EL (cell line): ENCODE measurements at regions not wholly inside any gene's neighbourhood (a gene's known extent, or its start where the extent isn't known, plus 50 kb on each side); places are given as distances from the start of the nearest gene placed in this dataset.
"Not testable (repeated sequence)": the region's sequence is repeated elsewhere in the genome, so short reads cannot be mapped to it uniquely, and the experiment has no call there.

ENCODE experiments used
- DNase-seq: peaks from one replicate; pipeline ENCODE4 v3.0.0-alpha.2; 2016

- DNase-seq: not testable (repeated sequence)
Measured at GRCh38 chr1:120941066-120941465, 51.5 kb downstream of the PPIAL4A start.

- DNase-seq: not testable (repeated sequence)
Measured at GRCh38 chr1:120941836-120942217, 52.3 kb downstream of the PPIAL4A start.

GRCh38 chr1:120942218-120942944, 52.8 kb downstream of the PPIAL4A start:
- DNase-seq: peak; percentile 77

GRCh38 chr1:120942945-120943319, 53.4 kb downstream of the PPIAL4A start:
- not testable (repeated sequence) for DNase-seq

- DNase-seq: not testable (repeated sequence)
Measured at GRCh38 chr1:120944691-120945090, 55.1 kb downstream of the PPIAL4A start.

- not testable (repeated sequence) for DNase-seq
Measured at GRCh38 chr1:120945122-120945521, 55.6 kb downstream of the PPIAL4A start.

- not testable (repeated sequence) for DNase-seq
Measured at GRCh38 chr1:120947114-120947513, 57.5 kb downstream of the PPIAL4A start.

GRCh38 chr1:120949724-120950123, 60.2 kb downstream of the PPIAL4A start:
- not testable (repeated sequence) for DNase-seq

GRCh38 chr1:120950633-120951032, 61.1 kb downstream of the PPIAL4A start:
- not testable (repeated sequence) for DNase-seq

- not testable (repeated sequence) for DNase-seq
Measured at GRCh38 chr1:120951100-120951499, 61.5 kb downstream of the PPIAL4A start.

GRCh38 chr1:120952207-120952870, 62.8 kb downstream of the PPIAL4A start:
- DNase-seq: not testable (repeated sequence)

GRCh38 chr1:120952871-120953265, 63.3 kb downstream of the PPIAL4A start:
- DNase-seq: not testable (repeated sequence)

- DNase-seq: no peak
Measured at GRCh38 chr1:120954736-120955135, 65.2 kb downstream of the PPIAL4A start.

- DNase-seq: not testable (repeated sequence)
Measured at GRCh38 chr1:120955961-120956360, 66.4 kb downstream of the PPIAL4A start.

GRCh38 chr1:120966018-120966417, 76.4 kb downstream of the PPIAL4A start:
- not testable (repeated sequence) for DNase-seq

GRCh38 chr1:120972863-120973262, 83.3 kb downstream of the PPIAL4A start:
- peak; percentile 45 for DNase-seq

GRCh38 chr1:120973836-120974235, 84.3 kb downstream of the PPIAL4A start:
- DNase-seq: not testable (repeated sequence)

- not testable (repeated sequence) for DNase-seq
Measured at GRCh38 chr1:120977279-120977678, 87.7 kb downstream of the PPIAL4A start.

GRCh38 chr1:120981489-120982094, 92.0 kb downstream of the PPIAL4A start:
- DNase-seq: not testable (repeated sequence)

GRCh38 chr1:120994614-120995013, 105.0 kb downstream of the PPIAL4A start:
- not testable (repeated sequence) for DNase-seq

- not testable (repeated sequence) for DNase-seq
Measured at GRCh38 chr1:120995025-120995424, 105.5 kb downstream of the PPIAL4A start.

GRCh38 chr1:121001090-121001726, 111.6 kb downstream of the PPIAL4A start:
- DNase-seq: not testable (repeated sequence)

- DNase-seq: not testable (repeated sequence)
Measured at GRCh38 chr1:121003230-121003629, 113.7 kb downstream of the PPIAL4A start.
